Heart right ventricle (tissue), 16 donors: ENCODE measurements at regions not wholly inside any gene's neighbourhood (a gene's known extent, or its start where the extent isn't known, plus 50 kb on each side); places are given as distances from the start of the nearest gene placed in this dataset.
"Not testable (repeated sequence)": the region's sequence is repeated elsewhere in the genome, so short reads cannot be mapped to it uniquely, and the experiment has no call there.

Source experiments
- ATAC-seq, 8 donors: fragments of 200-7000 bp; cut with Tn5 transposase; one replicate each; pipeline ENCODE4 v1.9.1; 2020; ENCODE audit warnings: mild to moderate bottlenecking in 8 of 8, moderate library complexity in 8 of 8, moderate number of reproducible peaks in 1 of 8
- DNase-seq, 2 donors: peaks; one replicate each; pipeline ENCODE4 v3.0.0-alpha.2; 2020
- H3K27ac ChIP-seq, 10 donors: fragments of 200-600 bp; sonication (generic) in 2 of 10; one replicate each; pipeline versions ENCODE4 v1.5.0 to v1.8.0; 2020 to 2022; ENCODE audit warnings: mild to moderate bottlenecking in 3 of 10
- H3K27me3 ChIP-seq, 7 donors: fragments of 200-600 bp; one replicate each; pipeline ENCODE4 v1.8.0; 2021 to 2022; ENCODE audit warnings: mild to moderate bottlenecking in 2 of 7
- H3K36me3 ChIP-seq, 9 donors: fragments of 200-600 bp; sonication (generic) in 1 of 9; one replicate each; pipeline versions ENCODE4 v1.5.0 to v1.8.0; 2020 to 2022; ENCODE audit warnings: mild to moderate bottlenecking in 2 of 9
- H3K4me1 ChIP-seq, 9 donors: fragments of 200-600 bp; sonication (generic) in 1 of 9; one replicate each; pipeline versions ENCODE4 v1.5.0 to v1.8.0; 2020 to 2022; ENCODE audit warnings: mild to moderate bottlenecking in 4 of 9
- H3K4me3 ChIP-seq, 10 donors: fragments of 200-600 bp; sonication (generic) in 2 of 10; one replicate each; pipeline versions ENCODE4 v1.5.0 to v1.8.0; 2020 to 2022; ENCODE audit warnings: mild to moderate bottlenecking in 7 of 10, moderate library complexity in 2 of 10
- H3K9me3 ChIP-seq, 11 donors: fragments of 200-600 bp in 10 of 11; sonication (generic) in 2 of 11; one replicate each; pipeline versions ENCODE4 v1.5.0 to v1.8.0; 2013 to 2022; ENCODE audit warnings: mild to moderate bottlenecking in 2 of 11, control low read depth in 1 of 11, moderate library complexity in 1 of 11
- WGBS, 2 donors: extraction: QIAGEN DNeasy Blood & Tissue Kit; methylation state at CpG; one replicate each; pipeline ENCODE4 v1.1.7; 2013; ENCODE audit warnings: inconsistent platforms in 1 of 2; 5-methylcytosine and 5-hydroxymethylcytosine counted together
- intact Hi-C, 10 donors: fragments of 100-400 bp; cut with DNase I; formaldehyde crosslinking; loops; one replicate each; pipeline versions ENCODE4 v1.11.1 to v1.14.2; 2022
- TF ChIP-seq, protein P1 (sequence below), 9 donors: fragments of 200-600 bp; sonication (generic) in 2 of 9; IDR thresholded peaks; one replicate each; pipeline versions ENCODE4 v1.5.0 to v1.8.0; 2021 to 2022; ENCODE audit warnings: antibody characterized with exemption in 9 of 9, mild to moderate bottlenecking in 5 of 9, moderate library complexity in 1 of 9
- donor health status: Arrhythmogenic right ventricular cardiomyopathy.
- donor health status: ischemic (EF 13 %, LVEDD 7.1; RV severe dilation, severe dysfunction).
- donor health status: healthy with polysubstance abuse.
- donor health status: DM: no; HTN: yes; CAD: no.
- donor health status: DM: no; HTN: no; CAD: no.
- donor health status: ischemic (EF 25% LVEDD 6.9; RV normal size, moderate dysfunction).
- donor health status: ischemic (EF 25% LVEDD 5.7; RV mildly dilated, moderate dysfunction).
- donor health status: healthy.
- donor health status: DM: yes; HTN: yes; CAD: no.
- donor health status: Ischemic cardiomyopathy.
- donor health status: ischemic (EF 35%, LVEDD 5.7; RV mildly dilated, moderate dysfunction).
- donor health status: nonischemic (EF 11% LVEDD 7.7; RV severe dilation, severe dysfunction).
- donor health status: DM: yes; HTN: yes; CAD: no.
- donor health status: PGD.
- donor health status: ischemic (EF 29% LVEDD 5.4; RV normal size, mild dysfunction).
- donor health status: nonischemic (EF 23%, LVEDD 6.1; RV moderate dilation, normal function).

GRCh38 chr6:68527691-68528090, 107.4 kb upstream of the ADGRB3 start:
- Histone ChIP-seq H3K36me3 (no peaks in the 10 kb centered on the region), H3K27me3 (no peaks in the 10 kb centered on the region), H3K27ac (no peak overlapping the region), H3K4me1 (no peaks in the 10 kb centered on the region), H3K9me3 (peaks cover 0 to 16% (median 0%) of the 10 kb centered on the region in 11 donors), H3K4me3 (no peak overlapping the region)
- TF ChIP-seq, protein P1, sequence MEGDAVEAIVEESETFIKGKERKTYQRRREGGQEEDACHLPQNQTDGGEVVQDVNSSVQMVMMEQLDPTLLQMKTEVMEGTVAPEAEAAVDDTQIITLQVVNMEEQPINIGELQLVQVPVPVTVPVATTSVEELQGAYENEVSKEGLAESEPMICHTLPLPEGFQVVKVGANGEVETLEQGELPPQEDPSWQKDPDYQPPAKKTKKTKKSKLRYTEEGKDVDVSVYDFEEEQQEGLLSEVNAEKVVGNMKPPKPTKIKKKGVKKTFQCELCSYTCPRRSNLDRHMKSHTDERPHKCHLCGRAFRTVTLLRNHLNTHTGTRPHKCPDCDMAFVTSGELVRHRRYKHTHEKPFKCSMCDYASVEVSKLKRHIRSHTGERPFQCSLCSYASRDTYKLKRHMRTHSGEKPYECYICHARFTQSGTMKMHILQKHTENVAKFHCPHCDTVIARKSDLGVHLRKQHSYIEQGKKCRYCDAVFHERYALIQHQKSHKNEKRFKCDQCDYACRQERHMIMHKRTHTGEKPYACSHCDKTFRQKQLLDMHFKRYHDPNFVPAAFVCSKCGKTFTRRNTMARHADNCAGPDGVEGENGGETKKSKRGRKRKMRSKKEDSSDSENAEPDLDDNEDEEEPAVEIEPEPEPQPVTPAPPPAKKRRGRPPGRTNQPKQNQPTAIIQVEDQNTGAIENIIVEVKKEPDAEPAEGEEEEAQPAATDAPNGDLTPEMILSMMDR (IDR thresholded peaks at IDR 0.05): no peak
- no peak for DNase-seq
- 81 to 84% methylated on average over 4 of the region's 4 CpGs for WGBS, 2 donors
- ATAC-seq: no peak
- intact Hi-C loops: no loop called here

DNA sequence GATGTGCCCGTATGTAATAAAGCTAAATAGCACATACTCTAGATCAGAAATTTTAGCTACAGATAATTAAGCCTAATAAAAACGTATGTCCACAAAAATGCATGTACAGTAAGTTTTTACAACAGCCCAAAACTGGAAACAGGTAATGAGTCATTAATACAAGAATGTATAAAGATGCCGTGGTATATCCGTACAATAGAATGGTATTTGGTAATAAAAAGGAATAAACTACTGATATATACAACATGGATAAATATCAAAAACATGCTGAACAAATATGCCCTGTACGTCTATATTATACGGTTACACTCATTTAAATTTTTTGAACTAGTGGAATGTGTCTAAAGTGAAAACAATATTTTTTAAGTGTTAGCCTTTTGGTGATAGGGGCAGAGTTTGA, 128.2 kb upstream of the ADGRB3 start:
- Histone ChIP-seq H3K27me3 (no peaks in the 10 kb centered on the region), H3K4me3 (no peak overlapping the region), H3K27ac (no peak overlapping the region), H3K9me3 (no peaks in the 10 kb centered on the region), H3K36me3 (no peaks in the 10 kb centered on the region), H3K4me1 (no peaks in the 10 kb centered on the region)
- intact Hi-C loops: no loop called here
- WGBS, 2 donors: 81 to 85% methylated on average over 6 of the region's 6 CpGs
- DNase-seq (no peak), ATAC-seq (no peak)
- TF ChIP-seq, protein P1 (IDR thresholded peaks at IDR 0.05): no peak

DNA sequence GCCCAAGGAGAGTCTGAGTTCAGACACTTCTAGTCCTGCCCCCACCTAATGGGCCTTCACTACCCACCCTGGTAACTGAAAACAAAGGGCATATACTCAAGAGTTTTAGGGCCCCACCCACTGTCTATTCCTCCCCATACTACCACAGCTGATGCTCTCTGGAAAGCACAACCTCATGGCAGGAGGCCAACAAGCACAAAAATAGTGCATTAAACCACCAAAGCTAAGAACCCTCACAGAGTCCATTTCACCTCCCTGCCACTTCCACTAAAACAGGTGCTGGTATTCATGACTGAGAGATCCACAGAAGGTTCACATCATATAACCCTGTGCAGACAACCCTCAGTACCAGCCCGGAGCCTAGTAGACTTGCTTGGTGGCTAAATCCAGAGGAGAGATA, 132.1 kb upstream of the ADGRB3 start:
- no peak for DNase-seq
- intact Hi-C loops: no loop called here
- no peak overlapping the region for H3K4me3 ChIP-seq
- no peaks in the 10 kb centered on the region for H3K9me3 ChIP-seq
- no peaks in the 10 kb centered on the region for H3K36me3 ChIP-seq
- H3K4me1 ChIP-seq: no peaks in the 10 kb centered on the region
- TF ChIP-seq, protein P1 (IDR thresholded peaks at IDR 0.05): no peak
- no peak overlapping the region for H3K27ac ChIP-seq
- H3K27me3 ChIP-seq: no peaks in the 10 kb centered on the region
- WGBS, 2 donors: 88 to 94% methylated on average over 1 of the region's 1 CpG
- ATAC-seq: no peak

- no peak overlapping the region for H3K4me3 ChIP-seq
- H3K9me3 ChIP-seq: peaks cover 0 to 18% (median 6%) of the 10 kb centered on the region in 11 donors
- TF ChIP-seq, protein P1 (IDR thresholded peaks at IDR 0.05): no peak
- H3K27me3 ChIP-seq: no peaks in the 10 kb centered on the region
- no peak for ATAC-seq
- DNase-seq: no peak
- no peak overlapping the region for H3K27ac ChIP-seq
- intact Hi-C loops: no loop called here
- H3K36me3 ChIP-seq: no peaks in the 10 kb centered on the region
- 90 to 95% methylated on average over 1 of the region's 1 CpG for WGBS, 2 donors
- no peaks in the 10 kb centered on the region for H3K4me1 ChIP-seq
Measured at GRCh38 chr6:68497927-68498326, 137.2 kb upstream of the ADGRB3 start.

DNA sequence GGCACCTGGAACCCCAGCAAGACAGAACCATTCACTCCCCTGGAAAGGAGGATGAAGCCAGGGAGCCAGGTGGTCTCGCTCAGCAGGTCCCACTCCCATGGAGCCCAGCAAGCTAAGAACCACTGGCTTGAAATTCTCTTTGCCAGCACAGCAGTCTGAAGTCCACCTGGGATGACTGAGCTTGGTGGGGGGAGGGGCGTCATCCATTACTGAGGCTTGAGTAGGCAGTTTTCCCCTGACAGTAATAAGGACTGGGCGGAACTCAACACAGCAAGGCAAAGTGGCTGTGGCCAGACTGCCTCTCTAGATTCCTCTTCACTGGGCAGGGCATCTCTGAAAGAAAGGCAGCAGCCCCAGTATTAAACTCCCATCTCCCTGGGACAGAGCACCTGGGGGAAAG, 140.2 kb upstream of the ADGRB3 start:
- H3K4me3 ChIP-seq, ATAC-seq, H3K4me1 ChIP-seq, H3K27me3 ChIP-seq, H3K27ac ChIP-seq, intact Hi-C loops, H3K36me3 ChIP-seq, DNase-seq: not testable (repeated sequence)
- 90 to 91% methylated on average over 3 of the region's 3 CpGs for WGBS, 2 donors
- H3K9me3 ChIP-seq: peaks cover 0 to 27% (median 6%) of the 10 kb centered on the region in 11 donors
